DOHH2 (cell line): ENCODE measurements at regions not wholly inside any gene's neighbourhood (a gene's known extent, or its start where the extent isn't known, plus 50 kb on each side); places are given as distances from the start of the nearest gene placed in this dataset.

Source experiments
- H3F3A ChIP-seq: fragments of 200-600 bp; sonication (generic), shearing (Covaris generic); 2 replicates; pipeline ENCODE4 v1.6.0; 2016; ENCODE audit warnings: antibody characterized with exemption, mild to moderate bottlenecking; ENCODE audit not compliant: control insufficient read depth, insufficient read depth
- H3K27ac ChIP-seq: fragments of 200-600 bp; sonication (generic); 2 replicates; pipeline ENCODE4 v1.5.1; 2014; ENCODE audit warnings: low read depth, mild to moderate bottlenecking, low read length, moderate library complexity
- H3K27me3 ChIP-seq: fragments of 200-600 bp; sonication (generic); 2 replicates; pipeline ENCODE4 v1.6.1; 2014; ENCODE audit warnings: mild to moderate bottlenecking, low read length, mixed read lengths; ENCODE audit not compliant: control insufficient read depth
- H3K36me3 ChIP-seq: fragments of 200-600 bp; sonication (generic); 2 replicates; pipeline ENCODE4 v1.6.1; 2014; ENCODE audit warnings: mild to moderate bottlenecking, low read length, moderate library complexity, mixed read lengths; ENCODE audit not compliant: control insufficient read depth
- H3K4me1 ChIP-seq: fragments of 200-600 bp; sonication (generic); 2 replicates; pipeline ENCODE4 v1.6.1; 2014; ENCODE audit warnings: mild to moderate bottlenecking, low read length, mixed read lengths; ENCODE audit not compliant: control insufficient read depth
- H3K4me2 ChIP-seq: fragments of 200-600 bp; sonication (generic); 2 replicates; pipeline ENCODE4 v1.6.0; 2014; ENCODE audit warnings: mild to moderate bottlenecking, low read length, moderate library complexity
- H3K4me3 ChIP-seq: fragments of 200-600 bp; sonication (generic); 2 replicates; pipeline ENCODE4 v1.5.1; 2014; ENCODE audit warnings: mild to moderate bottlenecking, low read length, mixed read lengths
- H3K79me2 ChIP-seq: fragments of 200-600 bp; sonication (generic); 2 replicates; pipeline ENCODE4 v1.6.1; 2014; ENCODE audit warnings: mild to moderate bottlenecking, low read length, mixed read lengths; ENCODE audit not compliant: control insufficient read depth
- H3K9me2 ChIP-seq: fragments of 200-600 bp; sonication (generic); replicated peaks from 2 replicates; pipeline ENCODE4 v1.6.1; 2014; ENCODE audit warnings: mild to moderate bottlenecking, low read length, mixed read lengths; ENCODE audit not compliant: control insufficient read depth
- H3K9me3 ChIP-seq: fragments of 200-600 bp; sonication (generic); 2 replicates; pipeline ENCODE4 v1.6.1; 2014; ENCODE audit warnings: antibody characterized with exemption, low read length, mixed read lengths; ENCODE audit not compliant: control insufficient read depth, insufficient read depth
- H4K20me1 ChIP-seq: fragments of 200-600 bp; sonication (generic); 2 replicates; pipeline ENCODE4 v1.6.0; 2014; ENCODE audit warnings: low read depth, mild to moderate bottlenecking, antibody characterized with exemption, low read length, moderate library complexity; ENCODE audit not compliant: control insufficient read depth, insufficient read depth
- EZH2phosphoT487 ChIP-seq: fragments of 200-600 bp; sonication (generic); IDR thresholded peaks from 2 replicates; pipeline ENCODE4 v1.6.1; 2017; ENCODE audit warnings: borderline replicate concordance, mild to moderate bottlenecking, antibody characterized with exemption, low read length, moderate library complexity, mixed read lengths
- TF ChIP-seq, protein P1 (sequence below): fragments of 200-600 bp; sonication (generic); IDR thresholded peaks from one replicate; pipeline ENCODE4 v1.5.1; 2014; ENCODE audit warnings: antibody characterized with exemption, mild to moderate bottlenecking, low read depth, low read length; ENCODE audit not compliant: poor library complexity, severe bottlenecking

DNA sequence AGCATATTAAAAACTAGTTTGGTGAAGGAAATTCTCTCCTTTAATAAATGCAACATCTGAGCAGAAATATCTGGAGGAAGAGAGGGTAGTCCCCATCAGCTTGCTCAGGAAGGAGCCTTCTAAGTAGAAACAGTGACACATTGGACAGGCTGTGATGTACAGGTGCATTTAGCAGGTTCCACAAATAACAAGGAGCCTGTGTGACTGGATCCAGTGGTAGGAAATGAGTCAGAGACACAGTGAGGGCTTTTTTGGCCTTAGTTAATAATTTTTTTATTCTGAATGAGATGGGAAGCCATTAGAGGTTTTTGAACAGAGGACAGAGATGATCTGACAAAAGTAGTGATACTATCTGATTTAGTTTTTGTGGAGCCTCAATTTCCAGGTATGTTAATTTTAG lies 738.9 kb upstream of the PTBP2 start:
- Histone ChIP-seq H3K27ac (no peak overlapping the region), H3K9me2 (no peaks in the 10 kb centered on the region; the same call in 1 of the 2 replicates), H3K4me3 (no peak overlapping the region), H3K9me3 (no peaks in the 10 kb centered on the region), H3K4me1 (no peaks in the 10 kb centered on the region), H4K20me1 (no peaks in the 10 kb centered on the region), H3F3A (no peaks in the 10 kb centered on the region), H3K36me3 (no peaks in the 10 kb centered on the region), H3K79me2 (no peaks in the 10 kb centered on the region), H3K4me2 (no peak overlapping the region), H3K27me3 (no peaks in the 10 kb centered on the region)
- TF ChIP-seq, protein P1, sequence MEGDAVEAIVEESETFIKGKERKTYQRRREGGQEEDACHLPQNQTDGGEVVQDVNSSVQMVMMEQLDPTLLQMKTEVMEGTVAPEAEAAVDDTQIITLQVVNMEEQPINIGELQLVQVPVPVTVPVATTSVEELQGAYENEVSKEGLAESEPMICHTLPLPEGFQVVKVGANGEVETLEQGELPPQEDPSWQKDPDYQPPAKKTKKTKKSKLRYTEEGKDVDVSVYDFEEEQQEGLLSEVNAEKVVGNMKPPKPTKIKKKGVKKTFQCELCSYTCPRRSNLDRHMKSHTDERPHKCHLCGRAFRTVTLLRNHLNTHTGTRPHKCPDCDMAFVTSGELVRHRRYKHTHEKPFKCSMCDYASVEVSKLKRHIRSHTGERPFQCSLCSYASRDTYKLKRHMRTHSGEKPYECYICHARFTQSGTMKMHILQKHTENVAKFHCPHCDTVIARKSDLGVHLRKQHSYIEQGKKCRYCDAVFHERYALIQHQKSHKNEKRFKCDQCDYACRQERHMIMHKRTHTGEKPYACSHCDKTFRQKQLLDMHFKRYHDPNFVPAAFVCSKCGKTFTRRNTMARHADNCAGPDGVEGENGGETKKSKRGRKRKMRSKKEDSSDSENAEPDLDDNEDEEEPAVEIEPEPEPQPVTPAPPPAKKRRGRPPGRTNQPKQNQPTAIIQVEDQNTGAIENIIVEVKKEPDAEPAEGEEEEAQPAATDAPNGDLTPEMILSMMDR = no peak
- no peak for TF ChIP-seq EZH2phosphoT487

GRCh38 chr1:95983831-95984230 lies 737.8 kb upstream of the PTBP2 start:
- Histone ChIP-seq H3K36me3 (no peaks in the 10 kb centered on the region), H3K27me3 (no peaks in the 10 kb centered on the region), H3K9me2 (no peaks in the 10 kb centered on the region), H3K4me1 (no peaks in the 10 kb centered on the region), H4K20me1 (no peaks in the 10 kb centered on the region), H3K4me2 (no peak overlapping the region), H3F3A (no peaks in the 10 kb centered on the region), H3K79me2 (no peaks in the 10 kb centered on the region), H3K27ac (no peak overlapping the region), H3K9me3 (no peaks in the 10 kb centered on the region), H3K4me3 (no peak overlapping the region)
- TF ChIP-seq, protein P1 = no peak
- no peak for TF ChIP-seq EZH2phosphoT487

- no peaks in the 10 kb centered on the region for H3K36me3 ChIP-seq
- H3K27ac ChIP-seq = no peak overlapping the region
- no peaks in the 10 kb centered on the region for H3F3A ChIP-seq
- no peaks in the 10 kb centered on the region for H3K79me2 ChIP-seq
- no peaks in the 10 kb centered on the region for H3K27me3 ChIP-seq
- H3K4me2 ChIP-seq = no peak overlapping the region
- no peaks in the 10 kb centered on the region for H3K9me3 ChIP-seq
- TF ChIP-seq, protein P1 = no peak
- H3K4me1 ChIP-seq = no peaks in the 10 kb centered on the region
- no peak overlapping the region for H3K4me3 ChIP-seq
- no peaks in the 10 kb centered on the region for H3K9me2 ChIP-seq
- no peaks in the 10 kb centered on the region for H4K20me1 ChIP-seq
Observed at GRCh38 chr1:95984798-95985374, 736.7 kb upstream of the PTBP2 start.

- no peaks in the 10 kb centered on the region for H3K9me2 ChIP-seq
- H4K20me1 ChIP-seq = no peaks in the 10 kb centered on the region
- no peak overlapping the region for H3K4me2 ChIP-seq
- no peaks in the 10 kb centered on the region for H3K4me1 ChIP-seq
- no peak overlapping the region for H3K27ac ChIP-seq
- H3K27me3 ChIP-seq = no peaks in the 10 kb centered on the region
- no peaks in the 10 kb centered on the region for H3K36me3 ChIP-seq
- no peaks in the 10 kb centered on the region for H3F3A ChIP-seq
- H3K4me3 ChIP-seq = no peak overlapping the region
- H3K9me3 ChIP-seq = no peaks in the 10 kb centered on the region
- TF ChIP-seq EZH2phosphoT487 = no peak
- TF ChIP-seq, protein P1 = no peak
- H3K79me2 ChIP-seq = no peaks in the 10 kb centered on the region
Observed at GRCh38 chr1:95990033-95990432, 731.6 kb upstream of the PTBP2 start.
